ENCODE measurements at regions not wholly inside any gene's neighbourhood (a gene's known extent, or its start where the extent isn't known, plus 50 kb on each side); places are given as distances from the start of the nearest gene placed in this dataset.

DNA sequence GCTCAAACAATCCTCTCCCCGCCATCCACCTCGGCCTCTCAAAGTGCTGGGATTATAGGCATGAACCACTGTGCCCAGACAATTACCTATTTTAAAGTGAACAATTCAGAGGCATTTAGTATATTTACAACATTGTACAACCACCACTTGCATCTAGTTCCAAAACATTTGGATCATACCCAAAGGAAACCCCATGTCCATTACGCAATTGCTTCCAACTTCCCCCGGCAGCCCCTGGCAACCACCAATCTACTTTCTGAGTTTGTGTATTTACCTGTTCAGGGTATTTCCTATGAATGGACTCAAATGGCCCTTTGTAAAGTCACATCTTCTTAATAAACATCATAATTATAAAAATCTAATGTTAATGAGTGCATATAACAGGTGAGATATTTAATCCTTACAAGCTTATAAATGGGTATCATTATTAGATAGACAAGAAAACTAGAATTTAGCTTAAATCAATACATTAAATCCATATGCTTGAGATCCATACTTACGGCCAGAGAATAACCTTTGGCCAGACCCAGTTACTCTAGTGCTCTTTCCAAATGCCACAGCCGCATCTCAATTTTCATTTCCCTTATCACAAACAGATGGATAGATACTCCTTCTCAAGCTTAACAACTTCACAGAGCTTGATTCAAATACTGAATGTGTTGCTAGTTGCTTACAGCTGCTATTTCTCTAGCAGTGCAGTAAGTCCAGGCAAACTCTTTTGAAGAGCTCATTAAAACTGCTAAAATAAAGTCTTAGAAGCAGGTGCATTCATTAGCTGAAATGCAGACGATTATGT lies 133.4 kb upstream of the MKLN1 start:
- no peak for DNase-seq

DNA sequence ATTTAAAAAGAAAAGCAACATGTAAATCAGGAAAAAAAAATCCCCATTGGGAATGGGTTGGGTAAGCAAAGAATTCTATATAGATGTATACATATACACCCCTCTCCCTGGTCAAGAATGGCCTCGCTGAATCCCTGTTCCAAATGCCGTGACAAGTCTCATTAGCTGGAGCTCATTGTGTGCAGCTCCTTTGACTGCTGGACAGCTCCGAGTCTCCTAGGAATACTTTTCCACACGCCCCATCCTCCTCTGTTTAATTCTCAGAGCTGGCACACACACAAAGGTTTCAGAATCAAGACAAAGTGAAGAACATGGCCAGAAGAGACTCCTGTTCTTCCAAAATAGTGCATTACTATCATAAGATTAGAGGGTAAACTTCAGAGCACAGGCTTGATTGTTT lies 130.9 kb upstream of the MKLN1 start:
- DNase-seq, result no peak

DNA sequence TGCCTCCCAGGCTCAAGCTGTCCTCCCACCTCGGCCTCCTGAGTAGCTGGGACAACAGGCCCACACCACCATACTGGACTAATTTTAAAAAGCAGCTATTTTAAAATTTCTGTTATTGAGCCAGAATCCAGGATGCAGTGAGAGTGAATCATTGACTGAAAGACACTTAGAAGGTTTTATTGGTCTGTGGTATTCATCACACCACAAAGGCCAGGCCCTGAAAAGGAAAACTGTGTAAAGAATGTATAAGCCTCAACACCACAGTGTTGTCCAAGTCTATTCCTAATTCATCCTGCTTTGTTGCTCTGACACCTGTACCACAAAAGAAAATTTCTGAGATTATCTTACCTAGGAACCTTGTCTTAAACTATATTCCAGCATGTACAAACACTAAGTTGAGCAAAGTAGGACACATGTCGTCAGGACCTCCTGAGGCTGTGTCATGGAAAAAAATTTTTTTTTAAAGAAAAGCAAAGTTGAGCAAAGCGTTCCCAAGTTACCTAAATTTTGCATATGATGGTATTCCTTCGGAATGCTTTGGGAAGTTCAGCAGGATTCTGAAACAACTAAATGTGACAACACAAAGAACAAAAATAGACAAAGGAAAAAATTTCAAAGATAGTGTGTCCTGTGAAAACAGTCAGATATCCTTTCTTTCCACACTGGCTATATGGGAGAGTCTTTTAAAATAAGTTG lies 129.6 kb upstream of the MKLN1 start:
- DNase-seq, result no peak

DNA sequence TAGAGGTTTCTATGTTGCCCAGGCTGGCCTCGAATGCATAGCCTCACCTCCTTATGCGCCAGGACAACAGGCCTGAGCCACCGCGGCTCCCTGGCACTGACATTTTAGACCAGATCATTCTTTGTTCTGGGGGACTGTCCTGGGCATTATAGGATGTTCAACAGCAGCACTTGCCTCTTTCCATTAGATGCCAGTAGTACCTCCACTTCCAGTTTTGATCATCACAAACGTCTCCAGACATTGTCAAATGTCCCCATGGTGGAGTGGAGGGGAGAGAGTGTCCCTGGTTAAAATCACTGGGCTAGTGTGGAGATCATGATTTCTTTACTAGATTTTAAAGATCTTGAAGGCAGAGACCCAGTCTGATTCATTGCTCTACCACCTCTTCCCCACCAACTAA lies 125.2 kb upstream of the MKLN1 start:
- no peak for DNase-seq

DNA sequence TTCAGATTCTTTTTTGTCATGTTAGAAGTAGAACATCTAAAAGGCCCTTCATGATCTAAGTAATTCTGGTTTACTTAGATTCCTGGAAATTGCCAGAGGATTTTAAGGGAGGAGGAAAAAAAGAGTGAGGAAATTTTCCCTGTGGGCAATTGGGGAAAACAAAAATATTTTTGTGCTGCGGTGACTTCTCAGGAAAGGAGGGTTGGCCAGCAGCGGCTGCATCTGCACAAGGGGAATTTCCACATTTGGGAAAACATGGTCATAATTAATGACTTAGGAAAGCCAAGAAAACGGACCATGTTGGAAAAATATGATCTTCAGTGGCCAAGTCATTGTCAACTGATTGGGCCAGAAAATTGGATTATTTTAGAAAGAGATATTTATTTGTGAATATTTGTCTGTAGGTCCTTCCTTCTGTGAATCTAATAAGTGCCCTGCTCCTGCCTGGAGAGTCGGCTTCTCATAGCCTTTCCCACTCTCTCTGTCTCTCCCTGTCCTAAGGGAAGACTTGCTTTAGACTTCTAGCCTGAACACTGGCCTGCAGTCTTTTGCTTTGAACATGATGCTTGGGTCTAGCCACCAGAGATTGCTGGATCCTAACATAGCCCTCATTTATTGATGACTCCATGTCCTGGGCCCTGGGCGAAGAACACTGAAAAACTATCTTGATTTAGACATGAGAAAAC lies 124.2 kb upstream of the MKLN1 start:
- DNase-seq, result no peak

DNA sequence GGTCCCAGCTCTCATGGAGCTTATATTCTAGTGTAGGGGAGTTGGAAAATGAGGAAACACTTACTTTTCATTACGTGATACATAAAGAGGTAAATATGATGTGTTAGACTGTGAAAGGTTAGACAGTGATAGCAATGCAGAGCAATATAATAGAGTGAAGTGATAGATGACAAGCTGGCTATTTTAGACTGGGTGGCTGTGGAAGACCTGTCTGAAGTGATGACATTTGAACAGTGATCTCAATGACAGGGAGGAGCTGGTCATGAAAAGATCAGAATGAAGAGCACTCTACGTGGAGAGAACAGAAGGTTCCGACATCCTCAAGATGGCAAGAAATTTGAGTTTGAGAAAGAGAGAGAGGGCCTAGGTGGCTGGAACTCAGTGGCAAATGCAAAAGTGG lies 118.9 kb upstream of the MKLN1 start:
- no peak for DNase-seq

DNA sequence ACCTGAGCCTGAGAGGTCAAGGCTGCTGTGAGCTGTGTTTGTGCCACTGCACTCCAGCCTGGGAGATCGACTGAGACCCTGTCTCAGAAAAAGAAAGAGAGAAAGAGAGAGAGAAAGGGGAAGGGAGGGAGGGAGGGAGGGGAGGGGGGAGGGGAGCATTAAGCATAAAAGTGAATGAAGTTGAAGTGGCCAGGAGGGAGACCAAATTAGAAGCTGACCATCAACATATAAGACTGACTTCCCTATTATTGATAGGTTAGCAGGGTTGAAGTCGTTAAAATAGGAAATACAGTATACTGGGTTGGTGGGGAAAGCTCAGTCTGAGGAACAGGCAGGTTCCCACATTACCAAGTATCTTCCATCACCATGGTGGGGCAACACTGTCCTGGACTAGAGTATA lies 117.1 kb upstream of the MKLN1 start:
- DNase-seq, result no peak

DNA sequence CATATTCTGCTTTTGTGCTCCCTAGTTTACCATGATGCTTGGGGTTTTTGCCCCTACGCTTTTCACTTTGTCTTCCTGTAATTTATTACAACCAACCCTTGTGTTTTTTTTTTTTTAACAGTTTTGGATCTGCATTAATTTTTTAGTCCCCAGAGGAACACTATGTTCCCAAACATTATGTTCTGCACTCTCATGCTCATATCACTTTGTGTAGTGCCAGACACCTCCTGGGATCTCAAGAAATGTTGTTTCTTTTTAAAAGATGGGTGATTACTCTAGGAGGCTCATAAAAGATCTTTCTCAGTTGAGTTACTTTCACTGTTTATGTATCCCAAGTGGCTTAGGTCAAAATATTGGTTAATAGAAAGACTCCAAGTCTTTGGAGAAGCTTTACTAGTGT lies 116.2 kb upstream of the MKLN1 start:
- no peak for DNase-seq

DNA sequence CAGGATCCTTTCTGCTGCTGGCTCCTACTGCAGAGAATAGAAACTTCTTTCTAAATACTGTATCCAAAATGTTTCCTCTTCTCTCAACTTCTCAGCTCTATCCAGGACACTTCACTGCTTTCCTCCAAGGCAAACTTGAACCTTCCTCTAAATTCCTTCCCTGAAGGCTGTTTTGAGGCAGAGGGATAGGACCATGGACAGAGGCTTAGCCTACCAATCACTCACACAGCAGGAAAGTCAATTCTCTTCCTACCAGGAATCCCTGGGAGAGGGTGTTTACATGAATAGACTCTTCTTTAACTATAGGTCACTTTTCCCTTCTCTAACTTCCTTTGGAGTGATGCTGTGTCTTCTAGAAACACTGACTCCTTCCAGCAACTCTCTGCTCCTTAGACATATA lies 115.6 kb upstream of the MKLN1 start:
- no peak for DNase-seq

DNA sequence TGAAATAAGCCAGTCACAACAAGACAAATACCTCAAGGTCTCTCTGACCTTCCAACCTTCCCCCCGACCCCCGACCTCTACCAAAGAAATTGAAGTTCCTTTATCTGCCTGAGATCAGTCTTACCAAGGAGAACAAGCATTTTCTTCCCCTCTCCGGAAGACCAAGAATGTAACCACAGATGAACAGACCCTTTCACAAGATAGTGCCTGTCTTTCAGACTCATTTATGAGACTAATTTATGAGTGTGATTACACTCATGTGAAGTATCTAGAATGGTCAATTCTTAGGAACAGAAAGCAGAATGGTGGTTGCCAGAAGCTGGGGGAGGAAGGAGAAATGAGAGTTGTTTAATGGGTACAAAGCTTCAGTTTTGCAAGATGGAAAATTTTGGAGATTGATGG lies 108.9 kb upstream of the MKLN1 start:
- no peak for DNase-seq

DNA sequence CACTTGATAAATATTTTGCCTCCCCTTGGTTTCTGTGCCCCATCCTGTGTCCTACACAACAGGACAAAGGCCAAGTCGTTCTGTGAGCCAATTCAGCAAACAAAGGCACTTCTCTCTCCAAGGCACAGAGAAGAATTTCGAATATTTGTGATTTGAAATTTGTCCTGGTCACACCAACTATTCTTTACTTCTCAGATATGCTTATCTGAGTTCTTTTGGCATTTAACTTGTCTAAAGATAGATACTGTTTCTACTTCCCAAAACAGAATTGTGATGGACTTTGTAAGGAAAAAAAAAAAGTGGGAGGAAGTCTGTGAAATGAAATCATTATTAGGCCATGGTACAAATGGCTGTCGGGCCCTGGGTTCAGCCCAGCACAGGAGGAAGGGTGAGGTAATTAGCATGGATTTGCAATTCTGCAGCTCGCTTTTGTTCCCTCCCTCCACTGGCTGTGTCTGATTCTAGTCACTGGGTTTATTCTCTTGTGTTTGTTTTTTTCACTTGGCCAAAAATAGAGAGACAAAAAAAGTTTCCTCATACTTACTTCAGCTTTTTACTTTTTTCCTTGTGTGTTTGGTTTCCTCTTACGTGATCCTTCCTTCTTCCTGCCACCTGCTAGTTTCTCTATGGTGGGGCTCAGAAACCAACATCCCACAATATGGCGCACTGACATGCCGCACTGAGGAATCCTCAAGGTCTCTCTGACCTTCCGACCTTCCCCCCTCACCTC lies 108.2 kb upstream of the MKLN1 start:
- no peak for DNase-seq

DNA sequence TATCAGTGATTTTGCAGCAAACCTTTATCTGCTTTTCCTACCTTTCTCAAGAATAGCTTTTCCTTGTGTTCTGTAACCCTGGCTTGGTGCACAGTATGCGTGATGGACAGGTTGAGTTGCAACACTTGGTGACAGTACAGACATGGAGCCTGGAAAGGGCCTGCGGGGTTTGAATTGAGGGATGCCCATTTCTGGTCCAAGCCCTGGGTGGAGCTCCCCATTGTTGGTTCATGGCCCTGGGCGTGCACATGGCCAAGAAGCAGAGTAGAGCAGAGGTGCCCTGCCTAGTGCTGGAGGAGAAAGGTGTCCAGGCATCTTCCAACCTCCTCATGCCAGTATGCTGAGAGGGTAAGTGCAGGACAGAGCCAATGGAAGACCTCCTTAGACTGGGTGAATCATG lies 106.6 kb upstream of the MKLN1 start:
- DNase-seq, result no peak

DNA sequence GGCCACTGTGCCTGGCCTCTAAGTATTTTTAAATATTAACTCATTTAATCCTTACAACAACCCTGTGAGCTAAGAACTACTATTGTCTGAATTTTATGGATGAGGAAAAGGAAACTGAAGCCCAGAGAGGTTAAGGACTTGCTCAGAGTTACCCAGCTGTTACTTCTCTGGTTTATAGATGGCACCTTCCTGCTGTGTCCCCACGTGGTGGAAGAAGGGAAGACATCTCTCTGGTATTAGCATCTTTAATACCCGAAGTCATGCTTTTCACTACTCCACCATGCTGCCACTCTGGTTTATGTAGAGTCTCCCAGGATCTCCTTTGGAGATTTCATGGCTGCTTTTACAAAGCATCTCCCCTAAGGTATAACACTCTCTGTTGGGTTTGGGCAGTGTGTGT lies 105.5 kb upstream of the MKLN1 start:
- no peak for DNase-seq

DNA sequence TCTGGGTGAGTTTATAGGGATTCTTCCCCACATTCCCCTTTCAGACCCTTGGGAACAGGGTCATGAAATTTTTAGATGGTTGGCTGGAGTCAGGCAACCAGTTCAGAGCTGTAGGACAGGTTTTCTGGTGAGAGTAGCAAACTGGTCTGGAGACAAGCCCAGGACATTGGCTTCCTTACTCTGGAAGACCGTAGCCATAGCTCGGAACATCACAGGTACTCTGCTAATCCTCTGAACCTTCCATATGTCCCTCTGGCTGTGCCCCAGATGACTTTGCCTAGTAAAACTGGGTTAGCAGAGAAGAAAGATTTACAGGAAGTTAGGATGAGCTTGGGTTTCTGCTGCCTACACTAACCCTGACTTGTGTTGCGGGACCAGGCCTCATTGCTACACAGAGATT lies 104.5 kb upstream of the MKLN1 start:
- DNase-seq, result no peak

DNA sequence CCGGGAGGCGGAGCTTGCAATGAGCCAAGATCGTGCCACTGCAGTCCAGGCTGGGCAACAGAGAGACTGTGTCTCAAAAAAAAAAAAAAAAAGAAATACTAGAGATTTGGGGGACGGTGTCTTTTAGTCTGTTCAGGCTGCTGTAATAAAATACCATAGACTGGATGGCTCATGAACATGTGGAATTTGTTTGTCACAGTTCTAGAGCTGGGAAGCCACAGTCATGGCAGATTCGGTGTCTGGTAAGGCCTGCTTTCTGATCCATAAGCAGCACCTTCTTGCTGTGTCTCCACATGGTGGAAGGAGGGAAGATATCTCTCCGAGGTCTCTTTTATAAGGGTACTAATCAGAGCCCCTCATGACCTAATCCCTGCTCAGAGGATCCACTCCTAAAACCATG lies 102.7 kb upstream of the MKLN1 start:
- DNase-seq, result no peak

DNA sequence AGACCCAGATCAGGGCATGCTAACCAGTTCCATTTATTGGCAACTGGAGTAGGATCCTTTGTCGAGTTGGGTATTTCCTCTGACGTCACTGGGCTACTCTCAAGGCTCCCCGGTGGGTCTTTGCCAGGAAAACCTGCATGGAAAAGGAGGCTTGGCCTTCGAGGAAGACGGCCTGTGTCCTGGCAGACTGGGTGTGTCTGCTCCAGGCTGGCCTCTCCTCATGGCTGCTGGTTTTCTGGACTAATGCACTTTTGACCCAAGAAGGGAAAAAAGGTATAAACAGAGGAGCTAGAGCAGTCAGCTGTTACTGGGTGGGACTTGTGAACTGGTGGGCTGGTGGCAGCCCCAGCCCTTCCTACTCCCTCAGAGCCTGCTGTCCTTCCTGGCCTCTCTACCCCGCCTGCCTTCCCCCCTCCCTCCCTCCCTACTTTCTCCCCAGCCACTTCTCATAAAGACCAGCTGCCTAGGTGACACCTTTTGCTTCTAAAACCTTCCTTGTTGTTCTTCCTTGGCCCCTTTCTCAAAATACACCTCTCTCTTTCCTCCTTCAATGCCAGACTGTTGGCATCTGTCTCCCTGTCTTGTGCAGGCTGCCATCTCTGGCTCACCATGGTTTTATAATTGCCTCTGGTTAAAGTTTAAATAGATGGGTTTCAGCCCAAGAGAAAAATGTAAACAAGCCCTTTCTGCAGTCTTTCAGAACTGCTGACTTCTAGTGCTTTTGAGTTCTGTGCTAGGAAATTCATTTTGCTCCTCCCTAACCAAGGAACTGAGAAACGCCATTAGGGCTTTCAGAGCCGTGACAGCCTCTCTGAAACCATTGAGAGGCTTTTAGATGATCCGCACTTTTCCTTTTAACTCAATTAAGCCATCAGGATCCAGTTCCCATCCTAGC lies 101.8 kb upstream of the MKLN1 start:
- no peak for DNase-seq

DNA sequence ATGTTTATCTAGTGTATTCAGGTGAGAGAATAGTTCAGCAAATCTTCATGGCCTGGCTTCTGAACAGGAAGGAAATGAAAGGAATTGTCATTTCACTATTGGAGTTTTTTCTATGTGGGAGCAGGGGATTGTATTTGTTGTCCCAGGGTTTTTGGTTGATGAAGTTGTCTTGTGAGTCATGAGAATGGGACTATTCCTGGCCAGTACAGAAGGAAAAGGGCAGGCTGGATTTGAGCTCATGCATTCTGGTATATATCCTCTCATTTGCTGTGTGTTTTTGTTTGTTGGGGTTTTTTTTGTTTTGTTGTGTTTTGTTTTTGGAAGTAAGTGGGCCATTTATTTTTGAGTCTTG lies 101.2 kb upstream of the MKLN1 start:
- DNase-seq, result no peak

DNA sequence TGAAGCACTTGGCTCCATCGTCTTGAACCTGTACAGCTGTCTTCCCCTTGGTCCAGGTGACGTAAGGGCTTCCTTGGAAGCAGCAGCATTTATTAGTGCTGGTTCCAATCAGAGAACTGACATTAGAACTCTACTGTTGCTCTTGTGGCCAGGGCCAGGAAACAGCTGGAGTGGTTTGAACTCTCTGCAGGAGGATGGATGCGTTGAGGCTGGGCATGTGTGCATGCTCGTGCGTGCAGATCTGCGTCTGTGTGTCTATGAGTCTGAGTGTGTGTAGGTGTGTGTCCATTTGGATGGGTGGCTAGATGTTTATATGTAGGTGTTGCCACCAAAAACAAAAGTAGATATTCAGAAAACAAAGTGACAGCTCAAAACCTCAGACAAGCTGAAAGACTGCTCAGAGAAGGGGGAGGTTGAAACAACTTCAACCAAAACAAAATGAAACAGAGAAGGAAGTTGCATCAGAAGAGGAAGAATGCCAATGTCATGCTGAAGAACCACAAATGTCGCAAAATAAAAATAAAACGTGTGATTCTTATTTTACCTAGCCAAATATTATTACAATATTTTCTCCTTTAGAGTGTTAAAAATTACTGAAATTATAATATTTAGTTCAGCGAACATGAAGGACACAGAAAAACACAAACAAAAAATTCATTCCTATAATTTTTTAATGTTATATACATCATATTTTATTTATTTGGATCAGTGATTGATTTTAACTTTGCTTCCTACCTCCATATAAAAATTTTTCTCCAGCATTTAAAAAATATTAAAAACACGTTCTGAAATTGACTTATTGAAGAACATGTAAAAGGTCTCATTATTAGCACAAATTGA lies 96.1 kb upstream of the MKLN1 start:
- peak; percentile 52 to 73 for DNase-seq

DNA sequence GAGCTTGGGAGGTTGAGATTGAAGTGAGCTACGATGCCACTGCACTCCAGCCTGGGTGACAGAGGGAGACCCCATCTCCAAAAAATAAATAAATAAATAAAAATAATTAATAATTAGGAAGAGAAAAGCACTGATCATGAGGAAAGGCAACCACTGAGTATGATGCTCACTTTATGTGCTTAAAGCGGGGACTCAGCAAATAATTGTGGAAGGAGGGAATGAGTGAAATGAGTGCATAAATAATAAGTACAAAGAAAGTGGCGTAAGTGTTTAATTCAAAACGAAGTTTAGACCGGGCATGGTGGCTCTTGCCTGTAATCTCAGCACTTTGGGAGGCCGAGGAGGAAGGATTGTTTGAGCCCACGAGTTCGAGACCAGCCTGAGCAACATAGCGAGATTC lies 94.9 kb upstream of the MKLN1 start:
- DNase-seq, result no peak

DNA sequence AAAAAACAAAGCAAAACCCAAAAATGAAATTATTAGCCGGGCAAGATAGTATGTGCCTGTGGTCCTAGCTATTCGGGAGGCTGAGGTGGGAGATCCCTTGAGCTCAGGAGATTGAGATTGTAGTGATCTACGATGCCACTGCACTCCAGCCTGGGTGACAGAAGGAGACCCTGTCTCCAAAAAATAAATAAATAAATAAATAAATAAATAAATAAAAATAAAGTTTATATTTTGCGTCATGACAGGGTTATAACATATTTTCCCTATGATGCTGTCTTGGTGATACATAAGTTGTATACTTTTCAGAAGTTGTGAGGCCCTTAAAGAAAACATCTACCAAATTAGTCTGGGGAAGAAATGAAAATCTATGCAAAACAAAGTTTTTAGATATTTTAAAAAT lies 94.5 kb upstream of the MKLN1 start:
- no peak for DNase-seq

DNA sequence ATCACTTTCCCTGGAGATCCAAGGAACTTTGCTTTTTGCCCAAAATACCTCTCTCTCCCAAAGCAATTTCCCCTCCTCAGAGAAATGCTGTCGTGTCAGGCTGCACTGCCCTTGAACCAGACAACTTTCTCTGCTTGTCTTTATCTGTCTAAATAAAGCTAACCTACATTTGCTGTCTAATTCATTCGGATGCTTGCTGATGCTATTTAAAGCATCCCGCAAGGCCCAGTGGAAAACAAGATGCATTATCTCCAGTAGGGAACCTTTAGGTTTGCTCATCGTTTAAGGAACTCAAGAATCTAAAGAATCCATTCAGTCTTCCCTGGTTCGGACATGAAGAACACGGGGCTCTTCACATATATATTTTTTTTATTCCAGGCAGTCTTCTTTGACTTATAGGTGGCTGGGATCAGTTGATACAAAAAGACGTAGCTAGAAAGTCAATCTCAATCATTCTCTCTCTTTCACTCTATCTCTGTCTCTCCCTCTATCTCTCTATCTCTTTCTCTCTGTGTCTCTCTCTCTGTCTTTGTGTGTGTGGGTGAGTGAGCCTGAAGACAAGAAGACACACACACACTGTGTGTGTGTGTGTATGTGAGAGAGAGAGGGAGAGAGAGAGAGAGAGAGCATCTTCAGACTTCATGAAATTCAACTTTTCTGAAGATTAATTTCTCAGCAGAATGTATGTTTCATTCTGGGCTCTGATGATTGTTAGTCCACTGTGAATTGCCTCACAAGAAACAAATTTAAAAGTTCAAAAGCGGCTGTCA lies 92.8 kb upstream of the MKLN1 start:
- no peak for DNase-seq

Data from stimulated activated CD4-positive, alpha-beta T cell treated with anti-CD3 and anti-CD28 coated beads, Interleukin-2, amount 100 ng/mL, for 24 hours (primary cell).